GM13976 (cell line): ENCODE measurements at regions not wholly inside any gene's neighbourhood (a gene's known extent, or its start where the extent isn't known, plus 50 kb on each side); places are given as distances from the start of the nearest gene placed in this dataset.

Source experiments
- DNase-seq: peaks from one replicate; pipeline ENCODE4 v3.0.0; 2012; ENCODE audit warnings: low spot score
- CTCF ChIP-seq: IDR thresholded peaks from 2 replicates; pipeline ENCODE4 v1.5.1; 2012; ENCODE audit warnings: borderline replicate concordance, mild to moderate bottlenecking; ENCODE audit not compliant: insufficient read depth; ENCODE audit errors: extremely low read depth, missing control alignments, control extremely low read depth
- in situ Hi-C: fragments of 300-500 bp; cut with MboI; formaldehyde crosslinking; loops from one replicate; pipeline ENCODE4 v1.12.0; 2022; ENCODE audit warnings: low sequenced_read_pairs, mixed read lengths, inconsistent platforms; ENCODE audit not compliant: unreplicated experiment

- no peak for DNase-seq
- in situ Hi-C loops = loop anchor here (25.0 kb wide), 1 partner anchor 107 kb away; no protein-coding TSS in a partner anchor
- no peak for TF ChIP-seq CTCF
Observed at GRCh38 chr16:16780588-16780987, 401.6 kb downstream of the NPIPA7 start.

GRCh38 chr16:16782153-16782552 is 403.2 kb downstream of the NPIPA7 start:
- in situ Hi-C loops = loop anchor here (25.0 kb wide), 1 partner anchor 105 kb away; no protein-coding TSS in a partner anchor
- TF ChIP-seq CTCF = no peak
- no peak for DNase-seq

GRCh38 chr16:16788004-16788403 is 409.1 kb downstream of the NPIPA7 start:
- in situ Hi-C loops = loop anchor here (25.0 kb wide), 1 partner anchor 99 kb away; no protein-coding TSS in a partner anchor
- no peak for DNase-seq
- no peak for TF ChIP-seq CTCF

- no peak for TF ChIP-seq CTCF
- no peak for DNase-seq
- in situ Hi-C loops = loop anchor here (25.0 kb wide), 1 partner anchor 97 kb away; no protein-coding TSS in a partner anchor
Observed at GRCh38 chr16:16790597-16790996, 411.7 kb downstream of the NPIPA7 start.

- in situ Hi-C loops = loop anchor here (25.0 kb wide), 1 partner anchor 96 kb away; no protein-coding TSS in a partner anchor
- TF ChIP-seq CTCF = no peak
- DNase-seq = no peak
Observed at GRCh38 chr16:16791051-16791450, 412.1 kb downstream of the NPIPA7 start.

- no peak for DNase-seq
- no peak for TF ChIP-seq CTCF
- in situ Hi-C loops = loop anchor here (25.0 kb wide), 1 partner anchor 90 kb away; no protein-coding TSS in a partner anchor
Observed at GRCh38 chr16:16797239-16797638, 418.3 kb downstream of the NPIPA7 start.

- in situ Hi-C loops = loop anchor here (25.0 kb wide), 1 partner anchor 89 kb away; no protein-coding TSS in a partner anchor
- no peak for TF ChIP-seq CTCF
- no peak for DNase-seq
Observed at GRCh38 chr16:16798504-16798903, 419.6 kb downstream of the NPIPA7 start.
